ENCODE measurements at regions not wholly inside any gene's neighbourhood (a gene's known extent, or its start where the extent isn't known, plus 50 kb on each side); places are given as distances from the start of the nearest gene placed in this dataset.

DNA sequence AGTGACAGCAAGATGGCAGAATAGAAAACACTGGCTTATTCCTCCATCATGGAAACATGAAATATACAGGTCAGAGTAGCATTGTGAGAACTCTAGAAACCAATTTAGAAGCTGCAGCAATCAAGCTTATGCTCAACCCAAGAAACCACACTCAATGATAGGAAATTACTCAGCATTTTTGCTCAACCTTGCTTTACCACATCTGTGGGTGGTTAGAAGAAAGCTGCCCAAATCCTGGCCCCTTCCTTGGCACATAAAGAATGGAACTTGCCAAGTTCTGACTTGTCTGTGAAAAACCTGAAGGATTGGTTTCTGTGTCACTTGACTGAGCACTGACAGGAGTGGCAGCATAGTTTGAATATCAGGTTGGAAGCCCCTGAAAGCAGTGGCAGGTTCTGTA, 108.0 kb upstream of the MOCS1 start:
- Histone ChIP-seq H3K27ac (ENCODE audit: low read depth in 1 of 2, low read length in 2 of 2) (no peak overlapping the region), H3K9me3 (ENCODE audit: control insufficient read depth in 4 of 4, low read length in 3 of 4) (peaks cover 0 to 3% (median 0%) of the 10 kb centered on the region in 4 donors), H3K27me3 (ENCODE audit: control insufficient read depth in 4 of 4, insufficient read depth in 4 of 4, low read length in 3 of 4) (no peaks in the 10 kb centered on the region), H3K4me3 (ENCODE audit: low read depth in 1 of 3, low read length in 3 of 3) (no peak overlapping the region), H3K9ac (ENCODE audit: low read depth in 1 of 2, low read length in 2 of 2) (no peak overlapping the region), H3K36me3 (ENCODE audit: control insufficient read depth in 4 of 4, insufficient read depth in 3 of 4, low read depth in 1 of 4, low read length in 3 of 4) (no peaks in the 10 kb centered on the region), H3K4me1 (ENCODE audit: control insufficient read depth in 4 of 4, insufficient read depth in 4 of 4, low read length in 3 of 4) (no peaks in the 10 kb centered on the region)
- no peak for TF ChIP-seq EGR1 (IDR thresholded peaks at IDR 0.05; ENCODE audit: low read depth in 2 of 2)
- no peak for TF ChIP-seq SP1 (IDR thresholded peaks at IDR 0.05)
- no peak for TF ChIP-seq HNF4A (conservative IDR thresholded peaks at IDR 0.05)
- no peak for TF ChIP-seq FOXA1 (IDR thresholded peaks at IDR 0.05)
- no peak for TF ChIP-seq FOXA2 (IDR thresholded peaks at IDR 0.05)
- TF ChIP-seq GABPA (IDR thresholded peaks at IDR 0.05 in 1 of 2, conservative IDR thresholded peaks at IDR 0.05 in 1 of 2) = no peak
- no peak for DNase-seq (ENCODE audit: low spot score)

DNA sequence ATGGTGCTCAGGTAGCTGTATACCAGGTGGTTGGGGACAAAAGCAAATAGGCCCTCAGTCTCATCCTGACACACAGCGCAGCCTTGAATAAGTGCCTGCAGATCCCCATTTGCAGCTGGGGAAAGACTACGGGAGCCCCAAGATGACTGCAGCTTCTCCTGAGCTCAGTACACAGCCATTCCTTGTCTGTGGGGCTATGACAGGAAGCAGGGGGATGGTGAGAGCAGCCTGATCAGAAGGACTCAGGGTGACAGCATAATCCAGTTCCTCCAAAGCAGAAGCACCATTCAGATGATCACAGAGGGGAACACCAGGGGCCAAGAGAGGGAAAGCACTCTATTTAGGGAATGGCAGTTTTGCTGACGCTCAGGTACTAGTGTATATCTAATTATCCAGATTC, 104.8 kb upstream of the MOCS1 start:
- Histone ChIP-seq H3K27ac (ENCODE audit: low read depth in 1 of 2, low read length in 2 of 2) (no peak overlapping the region), H3K9me3 (ENCODE audit: control insufficient read depth in 4 of 4, low read length in 3 of 4) (peaks cover 0 to 3% (median 0%) of the 10 kb centered on the region in 4 donors), H3K4me3 (ENCODE audit: low read depth in 1 of 3, low read length in 3 of 3) (no peak overlapping the region), H3K4me1 (ENCODE audit: control insufficient read depth in 4 of 4, insufficient read depth in 4 of 4, low read length in 3 of 4) (no peaks in the 10 kb centered on the region), H3K9ac (ENCODE audit: low read depth in 1 of 2, low read length in 2 of 2) (no peak overlapping the region), H3K36me3 (ENCODE audit: control insufficient read depth in 4 of 4, insufficient read depth in 3 of 4, low read depth in 1 of 4, low read length in 3 of 4) (no peaks in the 10 kb centered on the region), H3K27me3 (ENCODE audit: control insufficient read depth in 4 of 4, insufficient read depth in 4 of 4, low read length in 3 of 4) (no peaks in the 10 kb centered on the region)
- 88% methylated on average over 3 of the region's 3 CpGs for WGBS
- DNase-seq (ENCODE audit: low spot score) = no peak
- TF ChIP-seq, protein P1, sequence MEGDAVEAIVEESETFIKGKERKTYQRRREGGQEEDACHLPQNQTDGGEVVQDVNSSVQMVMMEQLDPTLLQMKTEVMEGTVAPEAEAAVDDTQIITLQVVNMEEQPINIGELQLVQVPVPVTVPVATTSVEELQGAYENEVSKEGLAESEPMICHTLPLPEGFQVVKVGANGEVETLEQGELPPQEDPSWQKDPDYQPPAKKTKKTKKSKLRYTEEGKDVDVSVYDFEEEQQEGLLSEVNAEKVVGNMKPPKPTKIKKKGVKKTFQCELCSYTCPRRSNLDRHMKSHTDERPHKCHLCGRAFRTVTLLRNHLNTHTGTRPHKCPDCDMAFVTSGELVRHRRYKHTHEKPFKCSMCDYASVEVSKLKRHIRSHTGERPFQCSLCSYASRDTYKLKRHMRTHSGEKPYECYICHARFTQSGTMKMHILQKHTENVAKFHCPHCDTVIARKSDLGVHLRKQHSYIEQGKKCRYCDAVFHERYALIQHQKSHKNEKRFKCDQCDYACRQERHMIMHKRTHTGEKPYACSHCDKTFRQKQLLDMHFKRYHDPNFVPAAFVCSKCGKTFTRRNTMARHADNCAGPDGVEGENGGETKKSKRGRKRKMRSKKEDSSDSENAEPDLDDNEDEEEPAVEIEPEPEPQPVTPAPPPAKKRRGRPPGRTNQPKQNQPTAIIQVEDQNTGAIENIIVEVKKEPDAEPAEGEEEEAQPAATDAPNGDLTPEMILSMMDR (IDR thresholded peaks at IDR 0.05; ENCODE audit: low read depth, low read length, missing input control) = no peak
- TF ChIP-seq SP1 (IDR thresholded peaks at IDR 0.05) (no peak), RAD21 (IDR thresholded peaks at IDR 0.05) (no peak)
- TF ChIP-seq, protein P2, sequence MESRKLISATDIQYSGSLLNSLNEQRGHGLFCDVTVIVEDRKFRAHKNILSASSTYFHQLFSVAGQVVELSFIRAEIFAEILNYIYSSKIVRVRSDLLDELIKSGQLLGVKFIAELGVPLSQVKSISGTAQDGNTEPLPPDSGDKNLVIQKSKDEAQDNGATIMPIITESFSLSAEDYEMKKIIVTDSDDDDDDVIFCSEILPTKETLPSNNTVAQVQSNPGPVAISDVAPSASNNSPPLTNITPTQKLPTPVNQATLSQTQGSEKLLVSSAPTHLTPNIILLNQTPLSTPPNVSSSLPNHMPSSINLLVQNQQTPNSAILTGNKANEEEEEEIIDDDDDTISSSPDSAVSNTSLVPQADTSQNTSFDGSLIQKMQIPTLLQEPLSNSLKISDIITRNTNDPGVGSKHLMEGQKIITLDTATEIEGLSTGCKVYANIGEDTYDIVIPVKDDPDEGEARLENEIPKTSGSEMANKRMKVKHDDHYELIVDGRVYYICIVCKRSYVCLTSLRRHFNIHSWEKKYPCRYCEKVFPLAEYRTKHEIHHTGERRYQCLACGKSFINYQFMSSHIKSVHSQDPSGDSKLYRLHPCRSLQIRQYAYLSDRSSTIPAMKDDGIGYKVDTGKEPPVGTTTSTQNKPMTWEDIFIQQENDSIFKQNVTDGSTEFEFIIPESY (IDR thresholded peaks at IDR 0.05) = no peak

DNA sequence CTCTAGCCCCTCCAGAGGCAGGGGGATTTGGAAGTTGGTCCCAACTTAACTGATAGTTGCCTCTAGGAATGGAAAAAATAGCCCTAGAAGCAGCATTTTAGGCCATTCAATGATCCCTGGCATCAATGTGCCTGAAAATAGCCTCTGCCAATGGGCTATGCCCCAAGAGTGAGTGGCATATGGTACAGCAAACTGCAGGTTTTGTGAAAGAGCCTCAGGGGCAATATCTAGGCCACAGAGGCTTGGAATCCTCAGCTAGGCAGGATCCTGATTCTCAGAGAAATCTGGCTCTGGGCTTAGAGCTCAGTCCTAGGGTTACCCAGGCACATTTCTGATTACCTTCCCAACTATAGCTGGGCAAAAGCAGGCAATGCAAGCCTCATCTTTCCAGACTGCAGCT, 104.4 kb upstream of the MOCS1 start:
- H3K9me3 ChIP-seq (ENCODE audit: control insufficient read depth in 4 of 4, low read length in 3 of 4) = peaks cover 0 to 3% (median 0%) of the 10 kb centered on the region in 4 donors
- H3K4me1 ChIP-seq (ENCODE audit: control insufficient read depth in 4 of 4, insufficient read depth in 4 of 4, low read length in 3 of 4) = no peaks in the 10 kb centered on the region
- H3K4me3 ChIP-seq (ENCODE audit: low read depth in 1 of 3, low read length in 3 of 3) = no peak overlapping the region
- no peaks in the 10 kb centered on the region for H3K36me3 ChIP-seq (ENCODE audit: control insufficient read depth in 4 of 4, insufficient read depth in 3 of 4, low read depth in 1 of 4, low read length in 3 of 4)
- H3K27ac ChIP-seq (ENCODE audit: low read depth in 1 of 2, low read length in 2 of 2) = no peak overlapping the region
- H3K9ac ChIP-seq (ENCODE audit: low read depth in 1 of 2, low read length in 2 of 2) = no peak overlapping the region
- DNase-seq (ENCODE audit: low spot score) = no peak
- H3K27me3 ChIP-seq (ENCODE audit: control insufficient read depth in 4 of 4, insufficient read depth in 4 of 4, low read length in 3 of 4) = no peaks in the 10 kb centered on the region
- no peak for TF ChIP-seq EGR1 (IDR thresholded peaks at IDR 0.05; ENCODE audit: low read depth in 2 of 2)
- no peak for TF ChIP-seq TAF1 (conservative IDR thresholded peaks at IDR 0.05)

DNA sequence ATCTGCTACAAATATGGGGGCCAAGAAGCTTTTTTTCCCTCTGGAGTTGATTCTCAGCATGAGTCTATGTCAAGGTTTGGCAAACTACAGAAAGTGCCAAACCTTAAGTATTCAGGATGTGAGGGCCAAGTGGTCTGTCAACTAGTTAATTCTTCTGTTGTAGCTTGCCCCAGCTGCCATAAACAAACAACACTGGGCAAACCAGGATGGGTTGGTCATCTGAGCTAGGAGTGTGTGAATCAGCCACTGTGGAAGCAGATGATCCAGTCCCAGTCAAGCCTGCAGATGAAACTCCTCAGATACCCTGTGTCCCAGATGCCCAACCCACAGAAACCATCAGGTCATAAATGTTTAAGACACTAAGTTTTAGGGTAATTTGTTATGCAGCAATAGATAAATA, 103.0 kb upstream of the MOCS1 start:
- Histone ChIP-seq H3K4me3 (ENCODE audit: low read depth in 1 of 3, low read length in 3 of 3) (no peak overlapping the region), H3K9ac (ENCODE audit: low read depth in 1 of 2, low read length in 2 of 2) (no peak overlapping the region), H3K36me3 (ENCODE audit: control insufficient read depth in 4 of 4, insufficient read depth in 3 of 4, low read depth in 1 of 4, low read length in 3 of 4) (no peaks in the 10 kb centered on the region), H3K4me1 (ENCODE audit: control insufficient read depth in 4 of 4, insufficient read depth in 4 of 4, low read length in 3 of 4) (no peaks in the 10 kb centered on the region), H3K27ac (ENCODE audit: low read depth in 1 of 2, low read length in 2 of 2) (no peak overlapping the region), H3K27me3 (ENCODE audit: control insufficient read depth in 4 of 4, insufficient read depth in 4 of 4, low read length in 3 of 4) (no peaks in the 10 kb centered on the region), H3K9me3 (ENCODE audit: control insufficient read depth in 4 of 4, low read length in 3 of 4) (peaks cover 0 to 3% (median 0%) of the 10 kb centered on the region in 4 donors)
- DNase-seq (ENCODE audit: low spot score) = no peak
- no peak for TF ChIP-seq TAF1 (conservative IDR thresholded peaks at IDR 0.05)
- TF ChIP-seq, protein P3, sequence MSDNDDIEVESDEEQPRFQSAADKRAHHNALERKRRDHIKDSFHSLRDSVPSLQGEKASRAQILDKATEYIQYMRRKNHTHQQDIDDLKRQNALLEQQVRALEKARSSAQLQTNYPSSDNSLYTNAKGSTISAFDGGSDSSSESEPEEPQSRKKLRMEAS (IDR thresholded peaks at IDR 0.05) = no peak
- TF ChIP-seq RAD21 (IDR thresholded peaks at IDR 0.05) = no peak
- no peak for TF ChIP-seq YY1 (IDR thresholded peaks at IDR 0.05)
- TF ChIP-seq EGR1 (IDR thresholded peaks at IDR 0.05; ENCODE audit: low read depth in 2 of 2) = no peak
- TF ChIP-seq JUND (IDR thresholded peaks at IDR 0.05) = no peak
- TF ChIP-seq, protein P4, sequence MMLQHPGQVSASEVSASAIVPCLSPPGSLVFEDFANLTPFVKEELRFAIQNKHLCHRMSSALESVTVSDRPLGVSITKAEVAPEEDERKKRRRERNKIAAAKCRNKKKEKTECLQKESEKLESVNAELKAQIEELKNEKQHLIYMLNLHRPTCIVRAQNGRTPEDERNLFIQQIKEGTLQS (IDR thresholded peaks at IDR 0.05) = no peak
- TF ChIP-seq HNF4G (IDR thresholded peaks at IDR 0.05) = no peak
- no peak for TF ChIP-seq HNF4A (conservative IDR thresholded peaks at IDR 0.05)
- TF ChIP-seq, protein P5, sequence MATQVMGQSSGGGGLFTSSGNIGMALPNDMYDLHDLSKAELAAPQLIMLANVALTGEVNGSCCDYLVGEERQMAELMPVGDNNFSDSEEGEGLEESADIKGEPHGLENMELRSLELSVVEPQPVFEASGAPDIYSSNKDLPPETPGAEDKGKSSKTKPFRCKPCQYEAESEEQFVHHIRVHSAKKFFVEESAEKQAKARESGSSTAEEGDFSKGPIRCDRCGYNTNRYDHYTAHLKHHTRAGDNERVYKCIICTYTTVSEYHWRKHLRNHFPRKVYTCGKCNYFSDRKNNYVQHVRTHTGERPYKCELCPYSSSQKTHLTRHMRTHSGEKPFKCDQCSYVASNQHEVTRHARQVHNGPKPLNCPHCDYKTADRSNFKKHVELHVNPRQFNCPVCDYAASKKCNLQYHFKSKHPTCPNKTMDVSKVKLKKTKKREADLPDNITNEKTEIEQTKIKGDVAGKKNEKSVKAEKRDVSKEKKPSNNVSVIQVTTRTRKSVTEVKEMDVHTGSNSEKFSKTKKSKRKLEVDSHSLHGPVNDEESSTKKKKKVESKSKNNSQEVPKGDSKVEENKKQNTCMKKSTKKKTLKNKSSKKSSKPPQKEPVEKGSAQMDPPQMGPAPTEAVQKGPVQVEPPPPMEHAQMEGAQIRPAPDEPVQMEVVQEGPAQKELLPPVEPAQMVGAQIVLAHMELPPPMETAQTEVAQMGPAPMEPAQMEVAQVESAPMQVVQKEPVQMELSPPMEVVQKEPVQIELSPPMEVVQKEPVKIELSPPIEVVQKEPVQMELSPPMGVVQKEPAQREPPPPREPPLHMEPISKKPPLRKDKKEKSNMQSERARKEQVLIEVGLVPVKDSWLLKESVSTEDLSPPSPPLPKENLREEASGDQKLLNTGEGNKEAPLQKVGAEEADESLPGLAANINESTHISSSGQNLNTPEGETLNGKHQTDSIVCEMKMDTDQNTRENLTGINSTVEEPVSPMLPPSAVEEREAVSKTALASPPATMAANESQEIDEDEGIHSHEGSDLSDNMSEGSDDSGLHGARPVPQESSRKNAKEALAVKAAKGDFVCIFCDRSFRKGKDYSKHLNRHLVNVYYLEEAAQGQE (IDR thresholded peaks at IDR 0.05) = no peak
- no peak for TF ChIP-seq SP1 (IDR thresholded peaks at IDR 0.05)
